Body of pancreas (tissue), 4 donors: ENCODE measurements at regions not wholly inside any gene's neighbourhood (a gene's known extent, or its start where the extent isn't known, plus 50 kb on each side); places are given as distances from the start of the nearest gene placed in this dataset.

Source experiments
- ATAC-seq: fragments of 150-250 bp; one replicate; pipeline ENCODE4 v1.9.1; 2016
- DNase-seq, 4 donors: peaks; one replicate each; pipeline ENCODE4 v3.0.0-alpha.2; 2019
- H3K27ac ChIP-seq, 4 donors: fragments of 200-600 bp; sonication (generic); 1 replicate in 3 of 4; 2 replicates in 1 of 4; pipeline versions ENCODE4 v1.5.1 to v1.6.1; 2016 to 2019; ENCODE audit warnings: mild to moderate bottlenecking in 1 of 4, mixed read lengths in 1 of 4, moderate library complexity in 1 of 4
- H3K27me3 ChIP-seq, 2 donors: fragments of 200-600 bp; sonication (generic); one replicate each; pipeline ENCODE4 v1.6.0; 2016; ENCODE audit warnings: mild to moderate bottlenecking in 1 of 2
- H3K36me3 ChIP-seq, 2 donors: fragments of 200-600 bp; sonication (generic); replicated peaks in 1 of 2; 2 replicates each; pipeline ENCODE4 v1.5.1; 2016; ENCODE audit warnings: low read depth in 2 of 2; ENCODE audit not compliant: insufficient read depth in 1 of 2
- H3K4me1 ChIP-seq: fragments of 200-600 bp; sonication (generic); one replicate; pipeline ENCODE4 v1.6.0; 2016
- H3K4me3 ChIP-seq, 2 donors: fragments of 200-600 bp; sonication (generic); 1 replicate in 1 of 2; 2 replicates in 1 of 2; pipeline ENCODE4 v1.5.1; 2016 to 2019
- H3K9me3 ChIP-seq, 3 donors: fragments of 200-600 bp; sonication (generic); 1 replicate in 2 of 3; 2 replicates in 1 of 3; pipeline ENCODE4 v1.5.1; 2016
- POLR2A ChIP-seq, 3 donors: fragments of 450-650 bp; IDR thresholded peaks; one replicate each; pipeline ENCODE4 v1.6.1; 2016; ENCODE audit warnings: antibody characterized with exemption in 3 of 3, mild to moderate bottlenecking in 2 of 3
- WGBS, 2 donors: methylation state at CpG; one replicate each; pipeline ENCODE4 v1.1.5; 2017; 5-methylcytosine and 5-hydroxymethylcytosine counted together
- intact Hi-C: fragments of 100-400 bp; cut with DNase I; formaldehyde crosslinking; loops from one replicate; pipeline ENCODE4 v1.15.1; 2023
- TF ChIP-seq, protein P1 (sequence below), 7 experiments: fragments of 450-650 bp in 4 of 7; fragments of 200-600 bp in 3 of 7; sonication (generic) in 3 of 7; IDR thresholded peaks; one replicate each; pipeline ENCODE4 v1.5.1; 2016 to 2019; ENCODE audit warnings: antibody characterized with exemption in 7 of 7

DNA sequence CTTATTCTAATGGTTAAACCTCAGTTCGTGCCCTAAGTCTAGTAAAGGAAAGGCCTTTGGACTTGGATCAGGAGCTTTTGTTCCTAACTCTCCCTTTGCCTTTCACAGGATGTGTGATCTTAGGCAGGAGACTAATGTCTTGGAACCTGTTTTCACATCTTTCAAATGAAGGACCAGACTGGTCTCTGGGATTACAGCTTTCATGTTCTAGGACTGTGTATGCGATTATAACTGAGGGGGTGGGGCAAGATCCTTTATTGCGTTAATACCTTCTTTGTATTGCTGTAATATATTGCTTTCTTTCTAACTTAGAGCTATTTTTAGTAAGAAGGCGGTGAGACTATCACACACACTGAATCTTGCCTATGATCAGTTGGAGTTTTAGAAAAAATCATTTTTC, 368.1 kb downstream of the RPRM start:
- no peak overlapping the region for H3K4me3 ChIP-seq
- no peaks in the 10 kb centered on the region for H3K4me1 ChIP-seq
- no peaks in the 10 kb centered on the region for H3K9me3 ChIP-seq
- H3K36me3 ChIP-seq: no peaks in the 10 kb centered on the region
- TF ChIP-seq, protein P1, sequence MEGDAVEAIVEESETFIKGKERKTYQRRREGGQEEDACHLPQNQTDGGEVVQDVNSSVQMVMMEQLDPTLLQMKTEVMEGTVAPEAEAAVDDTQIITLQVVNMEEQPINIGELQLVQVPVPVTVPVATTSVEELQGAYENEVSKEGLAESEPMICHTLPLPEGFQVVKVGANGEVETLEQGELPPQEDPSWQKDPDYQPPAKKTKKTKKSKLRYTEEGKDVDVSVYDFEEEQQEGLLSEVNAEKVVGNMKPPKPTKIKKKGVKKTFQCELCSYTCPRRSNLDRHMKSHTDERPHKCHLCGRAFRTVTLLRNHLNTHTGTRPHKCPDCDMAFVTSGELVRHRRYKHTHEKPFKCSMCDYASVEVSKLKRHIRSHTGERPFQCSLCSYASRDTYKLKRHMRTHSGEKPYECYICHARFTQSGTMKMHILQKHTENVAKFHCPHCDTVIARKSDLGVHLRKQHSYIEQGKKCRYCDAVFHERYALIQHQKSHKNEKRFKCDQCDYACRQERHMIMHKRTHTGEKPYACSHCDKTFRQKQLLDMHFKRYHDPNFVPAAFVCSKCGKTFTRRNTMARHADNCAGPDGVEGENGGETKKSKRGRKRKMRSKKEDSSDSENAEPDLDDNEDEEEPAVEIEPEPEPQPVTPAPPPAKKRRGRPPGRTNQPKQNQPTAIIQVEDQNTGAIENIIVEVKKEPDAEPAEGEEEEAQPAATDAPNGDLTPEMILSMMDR (IDR thresholded peaks at IDR 0.05): no peak
- TF ChIP-seq POLR2A (IDR thresholded peaks at IDR 0.05): no peak
- intact Hi-C loops: no loop called here
- H3K27ac ChIP-seq: no peak overlapping the region
- ATAC-seq: no peak
- DNase-seq: no peak
- H3K27me3 ChIP-seq: no peaks in the 10 kb centered on the region
- WGBS, 2 donors: 59 to 63% methylated on average over 4 of the region's 4 CpGs

- 56 to 59% methylated on average over 3 of the region's 3 CpGs for WGBS, 2 donors
- Histone ChIP-seq H3K36me3 (no peaks in the 10 kb centered on the region), H3K4me1 (no peaks in the 10 kb centered on the region), H3K4me3 (no peak overlapping the region), H3K27me3 (no peaks in the 10 kb centered on the region), H3K9me3 (no peaks in the 10 kb centered on the region), H3K27ac (no peak overlapping the region)
- no peak for DNase-seq
- no peak for TF ChIP-seq POLR2A (IDR thresholded peaks at IDR 0.05)
- TF ChIP-seq, protein P1 (IDR thresholded peaks at IDR 0.05): no peak
- ATAC-seq: no peak
- intact Hi-C loops: no loop called here
Measured at GRCh38 chr2:153109793-153110192, 368.8 kb downstream of the RPRM start.

GRCh38 chr2:153106802-153107477, 371.6 kb downstream of the RPRM start:
- no peaks in the 10 kb centered on the region for H3K36me3 ChIP-seq
- TF ChIP-seq POLR2A (IDR thresholded peaks at IDR 0.05): no peak
- no peak for ATAC-seq
- H3K27ac ChIP-seq: no peak overlapping the region
- H3K9me3 ChIP-seq: no peaks in the 10 kb centered on the region
- DNase-seq: no peak
- no peaks in the 10 kb centered on the region for H3K4me1 ChIP-seq
- WGBS, 2 donors: 64 to 71% methylated on average over 1 of the region's 1 CpG
- no peaks in the 10 kb centered on the region for H3K27me3 ChIP-seq
- H3K4me3 ChIP-seq: no peak overlapping the region
- intact Hi-C loops: no loop called here

DNA sequence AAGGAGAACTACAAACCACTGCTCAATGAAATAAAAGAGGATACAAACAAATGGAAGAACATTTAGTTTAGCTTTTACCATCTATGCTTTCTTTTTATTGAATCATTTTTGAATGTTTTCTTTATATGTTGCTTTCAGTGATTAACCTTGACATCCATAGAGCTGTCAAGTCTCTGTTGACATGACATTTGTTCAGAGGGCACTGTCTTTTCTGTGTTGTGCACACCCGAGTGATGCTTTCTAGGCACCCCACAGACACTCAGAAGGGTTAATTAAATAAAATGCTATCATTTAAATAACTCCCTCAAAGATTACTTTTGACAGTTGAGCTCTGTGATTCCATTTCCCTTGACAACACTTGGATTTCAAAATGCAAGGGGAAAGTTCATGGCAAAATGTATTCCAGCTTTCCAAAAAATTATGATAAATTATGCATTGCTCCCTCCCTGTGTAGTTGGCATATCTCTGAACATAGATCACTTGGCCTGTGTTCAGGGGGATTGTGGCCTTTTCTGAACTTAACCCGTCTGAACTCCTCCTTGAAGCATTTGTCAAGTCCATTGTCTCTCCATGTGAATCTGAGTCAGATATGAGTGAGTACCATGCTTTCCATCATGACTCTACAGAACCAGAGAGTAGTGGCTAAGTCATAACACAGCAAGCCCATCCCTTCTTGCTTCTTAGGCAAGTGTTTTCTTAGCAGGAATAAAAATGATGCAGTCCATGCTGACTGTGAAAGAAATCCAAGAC, 372.6 kb downstream of the RPRM start:
- TF ChIP-seq, protein P1 (IDR thresholded peaks at IDR 0.05): no peak
- no peak for TF ChIP-seq POLR2A (IDR thresholded peaks at IDR 0.05)
- 54 to 61% methylated on average over 2 of the region's 2 CpGs for whole genome bisulfite sequencing, 2 donors
- intact Hi-C loops: no loop called here
- Histone ChIP-seq H3K36me3 (no peaks in the 10 kb centered on the region), H3K4me1 (no peaks in the 10 kb centered on the region), H3K9me3 (no peaks in the 10 kb centered on the region), H3K27me3 (no peaks in the 10 kb centered on the region), H3K4me3 (no peak overlapping the region), H3K27ac (no peak overlapping the region)
- ATAC-seq (no peak), DNase-seq (no peak)

- WGBS, 2 donors: 3 to 7% methylated on average over 2 of the region's 2 CpGs
- no peak for TF ChIP-seq POLR2A (IDR thresholded peaks at IDR 0.05)
- TF ChIP-seq, protein P1 (IDR thresholded peaks at IDR 0.05): no peak
- H3K27me3 ChIP-seq: no peaks in the 10 kb centered on the region
- no peaks in the 10 kb centered on the region for H3K36me3 ChIP-seq
- H3K4me3 ChIP-seq: no peak overlapping the region
- no peaks in the 10 kb centered on the region for H3K9me3 ChIP-seq
- H3K4me1 ChIP-seq: no peaks in the 10 kb centered on the region
- ATAC-seq (no peak), DNase-seq (no peak)
- no peak overlapping the region for H3K27ac ChIP-seq
- intact Hi-C loops: no loop called here
Measured at GRCh38 chr2:153101187-153101586, 377.4 kb downstream of the RPRM start.
